NCI-H1105 treated with DMSO at 0.1 percent for 48 hours (cell line): ENCODE measurements at regions not wholly inside any gene's neighbourhood (a gene's known extent, or its start where the extent isn't known, plus 50 kb on each side); places are given as distances from the start of the nearest gene placed in this dataset.

ENCODE experiments used
- DNase-seq: peaks from one replicate; lab custom pipeline; 2025; lab: John Stamatoyannopoulos, UW

- no peak for DNase-seq
Observed at GRCh38 chr18:53817976-53818950, 406.2 kb downstream of the MBD2 start.

- no peak for DNase-seq
Observed at GRCh38 chr18:53800171-53800570, 424.3 kb downstream of the MBD2 start.

GRCh38 chr18:53799134-53799533 lies 425.3 kb downstream of the MBD2 start:
- DNase-seq, result no peak

- DNase-seq, result no peak
Observed at GRCh38 chr18:53798516-53798915, 426.0 kb downstream of the MBD2 start.

- no peak for DNase-seq
Observed at GRCh38 chr18:53797998-53798495, 426.4 kb downstream of the MBD2 start.

GRCh38 chr18:53796040-53796729 lies 428.3 kb downstream of the MBD2 start:
- no peak for DNase-seq

DNA sequence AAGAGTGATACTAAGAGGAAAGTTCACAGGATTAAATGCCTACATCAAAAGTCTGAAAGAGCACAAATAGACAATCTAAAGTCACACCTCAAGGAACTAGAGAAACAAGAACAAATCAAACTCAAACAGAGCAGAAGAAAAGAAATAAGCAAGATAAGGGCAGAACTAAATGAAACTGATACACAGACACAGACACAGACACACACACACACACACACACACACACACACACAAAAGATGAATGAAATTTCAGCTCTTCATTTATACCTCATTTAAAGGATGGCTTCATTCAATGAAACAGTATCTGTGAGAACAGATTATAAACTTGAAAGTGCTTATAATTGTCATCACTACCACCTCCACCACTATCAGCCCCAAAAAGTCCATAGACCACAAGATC lies 428.9 kb downstream of the MBD2 start:
- DNase-seq, result no peak

DNA sequence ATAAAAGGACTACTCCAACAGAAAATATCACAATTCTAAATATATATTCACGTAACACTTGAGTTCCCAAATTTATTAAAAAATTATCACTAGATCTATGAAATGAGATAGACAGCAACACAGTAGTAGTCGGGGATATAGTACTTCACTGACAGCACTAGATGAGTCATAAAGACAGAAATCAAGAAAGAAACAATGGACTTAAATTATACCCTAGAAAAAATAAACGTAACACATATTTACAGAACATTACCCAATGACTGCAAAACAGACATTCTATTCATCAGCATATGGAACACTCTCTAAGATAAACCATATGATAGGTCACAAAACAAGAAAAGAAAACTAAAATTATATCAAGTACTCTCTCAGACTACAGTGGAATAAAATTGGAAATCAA lies 429.4 kb downstream of the MBD2 start:
- no peak for DNase-seq

GRCh38 chr18:53792762-53793161 lies 431.7 kb downstream of the MBD2 start:
- DNase-seq, result no peak

DNA sequence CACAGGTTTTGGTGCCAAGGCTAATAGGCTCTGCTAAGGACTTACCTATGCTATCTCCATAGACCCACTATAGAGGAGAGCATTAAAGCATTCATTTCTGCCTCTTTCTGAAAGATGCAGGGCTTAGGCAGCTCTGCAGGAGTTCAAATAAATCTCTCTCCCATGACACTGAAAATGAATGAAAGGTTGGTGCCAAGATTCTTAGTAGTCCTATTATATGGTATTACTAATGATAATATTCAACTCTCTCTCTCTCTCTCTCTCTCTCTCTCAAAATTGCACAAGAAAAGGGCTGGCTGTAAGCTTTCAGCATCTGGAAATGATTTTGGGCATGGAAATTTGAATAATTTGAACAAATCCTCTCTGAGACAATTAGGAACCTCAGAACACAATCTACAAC lies 433.7 kb downstream of the MBD2 start:
- DNase-seq, result no peak

DNA sequence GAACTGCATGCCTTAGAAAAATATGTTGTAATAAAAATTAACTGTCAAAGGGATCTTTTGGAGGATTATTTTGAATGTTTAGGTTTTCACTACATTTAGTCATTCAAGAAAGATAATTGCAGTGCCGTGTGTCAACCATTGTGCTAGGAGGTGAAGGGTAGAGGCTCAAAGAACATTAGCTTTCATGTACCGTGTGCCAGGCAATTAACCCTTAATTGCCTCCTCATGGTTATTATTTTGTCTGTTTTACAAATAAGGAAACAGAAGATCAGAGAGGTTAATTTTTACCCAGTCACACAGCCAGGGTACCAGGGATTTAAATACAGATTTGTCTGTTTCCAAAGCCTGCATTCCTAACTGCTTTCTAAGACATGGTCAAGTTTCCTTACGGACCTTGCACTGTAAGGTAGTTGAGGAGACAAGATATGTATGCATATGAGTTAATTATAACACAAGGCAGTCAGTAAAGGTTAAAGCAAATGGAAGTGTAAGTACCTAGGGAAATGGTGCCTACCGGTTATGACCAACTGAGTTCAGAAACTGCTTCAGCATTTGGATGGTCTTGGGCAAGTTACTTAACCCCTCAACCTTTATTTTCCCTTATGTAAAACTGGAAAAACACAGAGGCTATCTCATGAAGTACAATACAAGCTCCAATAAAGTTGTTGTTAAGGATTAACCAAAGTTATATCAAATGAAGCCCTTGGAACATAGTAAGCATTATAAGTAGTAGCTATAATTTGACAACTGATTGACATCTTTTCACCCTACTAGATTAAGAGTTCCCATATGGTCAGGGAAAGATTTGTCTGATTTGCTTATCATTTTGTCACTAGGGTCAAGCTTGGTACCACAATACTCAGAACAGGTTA lies 434.9 kb downstream of the MBD2 start:
- peak; percentile 15 for DNase-seq

DNA sequence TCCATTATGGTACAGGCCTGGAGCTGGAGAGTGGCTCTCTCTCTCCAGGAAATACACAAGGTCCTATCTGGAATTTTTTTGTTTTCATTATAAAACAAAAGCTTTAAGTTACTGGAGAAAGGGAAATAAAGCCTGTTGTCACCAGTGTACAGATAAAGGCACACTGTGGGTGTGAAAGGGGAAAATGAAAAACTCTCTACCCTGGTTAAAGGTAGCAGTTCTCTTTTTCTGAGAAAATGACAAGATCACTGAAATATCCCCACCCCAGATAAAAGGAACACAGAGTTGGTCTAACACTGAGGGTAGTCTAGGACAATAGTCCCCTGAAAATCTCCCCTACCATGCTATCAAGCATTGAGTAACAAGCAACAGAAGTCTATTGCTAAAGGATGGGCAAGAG lies 438.7 kb downstream of the MBD2 start:
- no peak for DNase-seq

DNA sequence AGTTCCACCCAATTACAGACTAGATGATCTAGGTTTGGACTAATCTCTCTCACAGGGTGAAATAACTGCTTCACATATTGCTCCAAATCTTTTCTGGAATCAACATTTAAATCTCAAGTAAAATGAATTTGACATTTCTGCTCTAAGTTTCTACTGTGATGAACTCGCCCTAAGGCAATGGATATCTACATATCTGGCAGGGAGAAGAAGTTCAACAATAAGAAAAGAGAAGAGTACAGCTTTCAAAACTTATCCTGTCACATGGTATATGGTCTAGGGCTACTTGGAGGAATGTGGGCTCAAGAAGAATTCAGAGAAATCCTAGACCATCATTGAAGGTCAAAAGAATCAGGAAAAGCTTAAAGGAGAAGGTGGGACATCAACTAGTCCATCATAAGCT lies 440.2 kb downstream of the MBD2 start:
- DNase-seq, result no peak

DNA sequence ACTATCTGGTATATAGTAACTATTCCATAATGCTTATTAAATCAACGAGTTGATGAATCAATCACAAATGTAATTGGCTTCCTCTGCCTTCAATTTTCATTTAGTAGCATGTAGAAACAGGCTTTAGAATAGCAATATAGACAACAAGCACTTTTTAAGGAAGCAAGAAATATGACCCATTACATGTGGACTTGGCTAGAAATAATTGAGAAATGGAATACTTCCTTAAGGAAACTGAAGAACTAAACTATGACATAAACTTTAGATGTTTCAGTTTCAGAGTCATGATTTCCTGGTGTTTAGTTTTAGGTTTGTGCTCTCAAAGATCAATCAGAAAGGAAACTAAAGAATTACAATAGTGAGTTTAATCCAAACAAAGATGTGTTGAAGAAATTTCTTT lies 443.8 kb downstream of the MBD2 start:
- no peak for DNase-seq

- DNase-seq, result peak; percentile 38
Observed at GRCh38 chr18:53772293-53772692, 452.2 kb downstream of the MBD2 start.

GRCh38 chr18:53771664-53772063 lies 452.8 kb downstream of the MBD2 start:
- DNase-seq, result peak; percentile 90

GRCh38 chr18:53765211-53765610 lies 459.3 kb downstream of the MBD2 start:
- no peak for DNase-seq

- no peak for DNase-seq
Observed at GRCh38 chr18:53764086-53764485, 460.4 kb downstream of the MBD2 start.

GRCh38 chr18:53757328-53757727 lies 467.1 kb downstream of the MBD2 start:
- DNase-seq, result no peak

GRCh38 chr18:53756610-53756972 lies 467.9 kb downstream of the MBD2 start:
- no peak for DNase-seq

GRCh38 chr18:53755914-53756609 lies 468.4 kb downstream of the MBD2 start:
- peak; percentile 62 for DNase-seq

DNA sequence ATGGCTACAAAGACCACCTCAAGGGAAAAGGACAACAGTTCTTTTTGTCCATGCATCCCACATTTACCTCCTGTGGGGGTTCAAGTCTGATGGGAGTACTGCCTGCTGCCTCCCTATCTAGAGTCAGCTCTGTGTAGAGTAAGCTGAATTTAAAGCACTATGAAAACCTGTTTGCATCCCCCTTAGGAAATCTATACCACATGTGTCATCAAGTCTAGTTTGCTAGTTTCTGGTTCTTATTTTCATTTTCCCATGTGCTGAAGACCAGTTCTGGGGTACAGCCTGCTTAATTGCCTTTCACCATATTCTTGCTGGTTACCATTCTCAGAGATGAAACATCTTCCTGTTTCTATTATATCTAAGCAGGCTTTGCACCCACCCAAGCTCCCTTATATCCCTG lies 470.3 kb downstream of the MBD2 start:
- no peak for DNase-seq
